WTC11 (cell line): ENCODE measurements at regions not wholly inside any gene's neighbourhood (a gene's known extent, or its start where the extent isn't known, plus 50 kb on each side); places are given as distances from the start of the nearest gene placed in this dataset.

Experiments used
- ATAC-seq: fragments of 200-7000 bp; cut with Tn5 transposase; 2 replicates; pipeline ENCODE4 v1.10.0; 2021; ENCODE audit warnings: mild to moderate bottlenecking, moderate library complexity
- CTCF ChIA-PET: fragments of 300-600 bp; sonication (Branson Sonifier 250); formaldehyde crosslinking; loops from one replicate; lab custom pipeline; 2021; ENCODE audit warnings: antibody characterized with exemption; lab: Charles Lee
- POLR2A ChIA-PET: fragments of 350-600 bp; sonication (Branson Sonifier 250); formaldehyde crosslinking; loops from one replicate; lab custom pipeline; 2021; ENCODE audit warnings: antibody characterized with exemption; lab: Charles Lee
- DNase-seq: peaks from one replicate; pipeline ENCODE4 v3.0.0; 2021; ENCODE audit warnings: low spot score
- H3K27ac Mint-ChIP-seq: 2 replicates; pipeline ENCODE4 v1.8.0; 2021; ENCODE audit warnings: mixed read lengths
- H3K27me3 Mint-ChIP-seq: 2 replicates; pipeline ENCODE4 v1.8.0; 2021; ENCODE audit warnings: low read depth, mild to moderate bottlenecking, moderate library complexity, mixed read lengths
- H3K36me3 Mint-ChIP-seq: 2 replicates; pipeline ENCODE4 v1.8.0; 2021; ENCODE audit warnings: mixed read lengths
- H3K4me1 Mint-ChIP-seq: 2 replicates; pipeline ENCODE4 v1.8.0; 2022; ENCODE audit warnings: mixed read lengths
- H3K4me3 Mint-ChIP-seq: 2 replicates; pipeline ENCODE4 v1.8.0; 2021; ENCODE audit warnings: mild to moderate bottlenecking, moderate library complexity, mixed read lengths
- H3K9me3 Mint-ChIP-seq: 2 replicates; pipeline ENCODE4 v1.8.0; 2021; ENCODE audit warnings: mixed read lengths
- ARID4B ChIP-seq: sonication (generic); formaldehyde crosslinking; IDR thresholded peaks from 2 replicates; pipeline ENCODE4 v1.8.0; 2023; ENCODE audit warnings: missing genetic modification reagents, mild to moderate bottlenecking, borderline replicate concordance
- ATF2 ChIP-seq: sonication (generic); formaldehyde crosslinking; IDR thresholded peaks from 2 replicates; pipeline ENCODE4 v1.8.1; 2022; ENCODE audit warnings: low read depth, missing genetic modification reagents, borderline replicate concordance
- ATF6 ChIP-seq: sonication (generic); formaldehyde crosslinking; IDR thresholded peaks from 2 replicates; pipeline ENCODE4 v1.8.1; 2023; ENCODE audit warnings: mild to moderate bottlenecking, missing genetic modification reagents
- EMX1 ChIP-seq: fragments of 250-450 bp; sonication (Bioruptor Pico); IDR thresholded peaks from 2 replicates; pipeline ENCODE4 v1.8.0; 2021; ENCODE audit warnings: mild to moderate bottlenecking
- ERG ChIP-seq: fragments of 250-450 bp; sonication (Bioruptor Pico); IDR thresholded peaks from 2 replicates; pipeline ENCODE4 v1.8.0; 2021; ENCODE audit warnings: mild to moderate bottlenecking
- FOXP1 ChIP-seq: sonication (generic); formaldehyde crosslinking; IDR thresholded peaks from 2 replicates; pipeline ENCODE4 v1.8.0; 2022; ENCODE audit warnings: missing genetic modification reagents, mild to moderate bottlenecking, moderate library complexity, borderline replicate concordance
- GTF2I ChIP-seq: fragments of 250-450 bp; sonication (Bioruptor Pico); conservative IDR thresholded peaks from 2 replicates; pipeline ENCODE4 v1.4.0; 2021; ENCODE audit warnings: mild to moderate bottlenecking
- HMGA2 ChIP-seq: fragments of 250-450 bp; sonication (Bioruptor Pico); IDR thresholded peaks from 2 replicates; pipeline ENCODE4 v1.4.0; 2021; ENCODE audit warnings: mild to moderate bottlenecking, moderate library complexity
- IRF2 ChIP-seq: sonication (generic); formaldehyde crosslinking; IDR thresholded peaks from 2 replicates; pipeline ENCODE4 v1.8.0; 2022; ENCODE audit warnings: low read depth, missing genetic modification reagents, borderline replicate concordance
- NFYB ChIP-seq: sonication (generic); formaldehyde crosslinking; conservative IDR thresholded peaks from 2 replicates; pipeline ENCODE4 v1.8.0; 2022; ENCODE audit warnings: low read depth, missing genetic modification reagents
- PRRX2 ChIP-seq: fragments of 250-450 bp; sonication (Bioruptor Pico); IDR thresholded peaks from 2 replicates; pipeline ENCODE4 v1.8.0; 2021; ENCODE audit warnings: mild to moderate bottlenecking
- RORB ChIP-seq: fragments of 250-450 bp; sonication (Bioruptor Pico); IDR thresholded peaks from 2 replicates; pipeline ENCODE4 v1.9.0; 2021; ENCODE audit warnings: mild to moderate bottlenecking
- USF2 ChIP-seq: sonication (generic); formaldehyde crosslinking; IDR thresholded peaks from 2 replicates; pipeline ENCODE4 v1.8.1; 2023; ENCODE audit warnings: mild to moderate bottlenecking, missing genetic modification reagents, moderate library complexity
- ZNF281 ChIP-seq: sonication (generic); formaldehyde crosslinking; IDR thresholded peaks from 2 replicates; pipeline ENCODE4 v1.8.0; 2023; ENCODE audit warnings: mild to moderate bottlenecking, missing genetic modification reagents
- ZNF423 ChIP-seq: fragments of 250-450 bp; sonication (Bioruptor Pico); IDR thresholded peaks from 2 replicates; pipeline ENCODE4 v2.1.2; 2022; ENCODE audit warnings: mild to moderate bottlenecking, moderate library complexity
- ZSCAN18 ChIP-seq: fragments of 250-450 bp; sonication (Bioruptor Pico); IDR thresholded peaks from 2 replicates; pipeline ENCODE4 v2.1.2; 2022; ENCODE audit warnings: mild to moderate bottlenecking, moderate library complexity

- TF ChIP-seq ZSCAN18 (no peak), ZNF423 (CRISPR knock-in tag) (no peak), EMX1 (no peak), ATF6 (no peak), ZNF281 (CRISPR knock-in tag) (no peak), GTF2I (CRISPR knock-in tag) (no peak), PRRX2 (CRISPR knock-in tag) (no peak), ARID4B (CRISPR knock-in tag) (no peak), IRF2 (CRISPR knock-in tag) (no peak)
- TF ChIP-seq, all 79 proteins: peak for 0
- H3K9me3 Mint-ChIP-seq: no peaks in the 10 kb centered on the region
- ATAC-seq (no peak), DNase-seq (no peak)
- no peak overlapping the region for H3K27ac Mint-ChIP-seq
- H3K4me1 Mint-ChIP-seq: peaks cover 4% of the 10 kb centered on the region; the same call in 1 of the 2 replicates
- no peak overlapping the region for H3K4me3 Mint-ChIP-seq
- no peaks in the 10 kb centered on the region for H3K36me3 Mint-ChIP-seq
- ChIA-PET POLR2A (no interaction called here), CTCF (interaction anchor here (1.3 to 1.4 kb wide), 2 partner anchors 35 to 138 kb away, joined by 4 to 5 read pairs; no protein-coding TSS in a partner anchor)
- H3K27me3 Mint-ChIP-seq: no peaks in the 10 kb centered on the region
Measured at GRCh38 chr18:45248240-45248903, 366.9 kb upstream of the SLC14A2 start.

- H3K27ac Mint-ChIP-seq: no peak overlapping the region
- ChIA-PET POLR2A (no interaction called here), CTCF (interaction anchor here (0.5 to 1.4 kb wide), 2 partner anchors 36 kb away, joined by 3 to 5 read pairs; no protein-coding TSS in a partner anchor)
- no peaks in the 10 kb centered on the region for H3K9me3 Mint-ChIP-seq
- no peak for ATAC-seq
- no peak for DNase-seq
- H3K4me3 Mint-ChIP-seq: no peak overlapping the region
- H3K36me3 Mint-ChIP-seq: no peaks in the 10 kb centered on the region
- peaks cover 4% of the 10 kb centered on the region; the same call in 1 of the 2 replicates for H3K4me1 Mint-ChIP-seq
- H3K27me3 Mint-ChIP-seq: no peaks in the 10 kb centered on the region
- no peak for TF ChIP-seq USF2 (CRISPR knock-in tag)
- TF ChIP-seq ATF6: no peak
- TF ChIP-seq HMGA2 (CRISPR knock-in tag): no peak
- TF ChIP-seq FOXP1: no peak
- no peak for TF ChIP-seq ATF2 (CRISPR knock-in tag)
- no peak for TF ChIP-seq NFYB
- no peak for TF ChIP-seq ERG (CRISPR knock-in tag)
- TF ChIP-seq RORB (CRISPR knock-in tag): no peak
Measured at GRCh38 chr18:45249246-45249661, 366.0 kb upstream of the SLC14A2 start.
